HG03175 (cell line): ENCODE measurements at regions not wholly inside any gene's neighbourhood (a gene's known extent, or its start where the extent isn't known, plus 50 kb on each side); places are given as distances from the start of the nearest gene placed in this dataset.
"Not testable (repeated sequence)": the region's sequence is repeated elsewhere in the genome, so short reads cannot be mapped to it uniquely, and the experiment has no call there.

Experiments used
- ATAC-seq: cut with Tn5 transposase; IDR thresholded peaks from one replicate; pipeline ENCODE4 v1.9.1; 2021; ENCODE audit warnings: mild to moderate bottlenecking, moderate library complexity; ENCODE audit not compliant: unreplicated experiment

- ATAC-seq, result no peak
Observed at GRCh38 chrX:139201924-139202323, 328.6 kb upstream of the F9 start.

DNA sequence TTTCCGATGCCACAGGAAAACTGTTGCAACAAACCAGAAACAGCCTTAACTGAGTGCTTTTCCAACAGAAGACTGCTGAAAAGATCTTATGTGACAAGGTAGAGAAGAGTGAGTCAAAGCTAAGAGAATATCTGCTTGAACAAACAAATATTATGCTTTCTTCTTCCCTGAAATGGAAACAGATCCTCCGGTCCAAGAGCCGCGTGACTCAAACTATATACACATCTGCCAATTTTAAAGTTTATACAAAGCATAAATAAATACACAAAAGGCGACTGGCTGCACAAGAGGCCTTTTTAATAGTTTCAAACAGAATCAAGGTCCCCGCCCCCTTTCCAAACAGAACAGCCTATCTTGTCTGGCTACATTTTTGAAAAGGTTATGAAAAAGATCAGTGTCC, 329.7 kb upstream of the F9 start:
- ATAC-seq, result no peak

- no peak for ATAC-seq
Observed at GRCh38 chrX:139200346-139200745, 330.2 kb upstream of the F9 start.

DNA sequence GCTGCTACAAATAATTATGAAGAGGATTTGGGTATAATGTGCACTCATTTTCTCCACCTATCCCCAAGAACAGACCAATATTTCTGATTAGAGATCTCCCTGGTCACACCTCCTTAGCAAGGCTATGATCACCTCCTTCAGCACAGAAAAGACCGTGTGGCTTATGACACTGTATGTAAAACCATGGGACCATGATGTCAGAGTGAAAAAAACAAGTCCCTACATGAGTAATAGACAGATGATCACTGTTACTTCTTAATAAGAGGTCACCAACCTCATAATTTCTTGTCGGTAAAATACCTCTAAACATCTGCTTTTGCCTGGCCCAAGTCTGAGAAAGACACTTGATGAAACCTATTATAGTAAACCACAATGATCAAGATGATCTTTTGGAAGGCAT, 330.6 kb upstream of the F9 start:
- no peak for ATAC-seq

- no peak for ATAC-seq
Observed at GRCh38 chrX:139198936-139199335, 331.6 kb upstream of the F9 start.

DNA sequence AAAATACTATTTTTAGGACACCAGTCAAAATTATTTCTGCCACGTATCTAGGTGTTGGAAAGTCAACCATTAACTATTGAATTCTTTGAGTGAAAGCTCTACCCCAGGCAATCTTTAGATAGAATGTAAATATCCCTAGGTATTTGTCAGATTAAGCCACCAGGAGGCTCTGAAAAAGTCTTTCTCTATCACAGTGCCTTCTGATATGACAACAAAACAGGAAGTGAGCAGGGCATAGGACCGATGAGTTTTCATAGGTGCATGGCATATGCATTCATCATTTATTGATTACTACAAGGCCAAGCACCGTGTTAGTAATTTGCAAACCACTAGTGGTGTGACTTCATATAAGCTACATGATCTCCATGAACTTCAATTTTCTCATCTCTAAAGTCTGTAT, 333.6 kb upstream of the F9 start:
- ATAC-seq, result no peak

DNA sequence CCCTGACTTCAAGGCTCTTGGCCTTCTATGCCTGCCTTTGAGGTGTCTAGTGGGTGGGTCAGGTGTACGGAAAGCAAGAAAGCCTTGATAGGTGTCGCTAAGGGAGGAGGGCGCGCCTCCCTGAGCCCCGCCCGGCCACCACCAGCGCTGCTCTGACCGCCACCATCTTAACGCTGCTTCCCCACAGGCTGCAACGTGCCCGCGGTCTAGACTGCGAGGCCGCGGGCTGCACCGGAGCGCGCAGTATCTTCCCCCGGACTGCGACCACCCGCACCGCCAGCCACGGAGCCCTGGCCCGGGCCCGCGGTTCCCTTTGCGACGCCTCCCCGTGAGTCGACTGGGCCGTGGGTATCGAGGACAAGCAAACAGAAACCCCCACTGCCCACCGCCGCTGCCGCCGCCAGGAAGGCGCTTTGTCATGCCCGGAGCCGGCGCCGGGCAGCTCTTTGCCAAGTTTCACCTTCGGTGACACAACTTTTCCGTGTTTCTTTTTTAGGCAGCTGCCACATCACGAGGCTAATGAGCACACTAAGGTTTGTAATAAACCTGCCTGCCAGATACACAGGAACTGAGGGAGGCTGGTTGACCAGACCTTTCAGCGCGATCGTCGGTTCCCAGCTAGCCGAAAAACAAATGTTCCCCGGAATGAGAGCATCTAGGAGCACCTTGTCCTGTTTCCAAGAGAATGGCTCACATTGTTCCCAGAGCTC, 335.8 kb upstream of the F9 start:
- ATAC-seq, result no peak

DNA sequence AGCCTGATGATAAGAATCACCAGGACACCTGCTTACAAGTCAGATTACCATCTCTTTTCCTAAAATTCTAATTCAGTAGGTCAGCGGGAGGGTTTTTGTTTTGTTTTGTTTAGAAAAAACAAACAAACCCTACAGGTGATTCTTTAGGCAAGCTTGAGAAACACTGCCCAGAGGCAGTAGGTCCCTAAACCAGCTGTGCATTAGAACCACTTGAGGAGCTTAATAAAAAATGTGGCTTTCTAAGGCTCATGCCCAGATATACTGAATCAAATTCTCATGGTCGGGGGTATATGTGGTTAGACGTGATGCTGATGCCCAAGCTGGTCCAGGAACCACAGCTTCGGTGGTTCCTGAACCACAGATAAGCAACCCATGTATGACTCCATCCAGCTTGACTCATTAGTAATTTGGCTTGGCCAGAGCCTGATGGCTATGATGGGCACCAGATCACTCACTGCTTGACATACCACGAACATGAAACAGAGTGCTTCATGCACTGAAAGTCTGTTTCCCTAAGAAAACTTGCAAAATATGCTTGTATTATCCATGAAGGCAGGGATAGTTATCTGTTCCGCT, 338.1 kb upstream of the F9 start:
- ATAC-seq, result no peak

- ATAC-seq, result no peak
Observed at GRCh38 chrX:139191746-139192385, 338.7 kb upstream of the F9 start.

GRCh38 chrX:139191286-139191685, 339.3 kb upstream of the F9 start:
- no peak for ATAC-seq

- no peak for ATAC-seq
Observed at GRCh38 chrX:139187738-139188137, 342.8 kb upstream of the F9 start.

DNA sequence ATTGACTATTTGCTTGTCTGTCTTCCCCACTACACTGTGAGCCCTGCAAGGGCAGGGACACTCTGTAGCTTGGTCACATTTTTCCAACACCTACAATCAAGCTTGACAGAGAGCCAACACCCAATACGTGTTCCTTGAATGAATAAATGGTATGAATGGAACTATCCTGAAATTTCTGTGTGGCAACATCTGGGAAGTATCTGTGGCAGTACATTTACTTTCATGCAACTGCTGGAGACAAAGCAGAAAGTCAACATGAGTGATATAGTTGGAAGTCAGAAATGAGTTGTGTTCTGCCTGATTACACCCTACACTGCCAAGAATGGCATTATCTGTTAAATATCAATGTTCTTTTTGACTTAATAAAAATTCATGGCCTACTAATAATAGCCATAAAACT, 343.5 kb upstream of the F9 start:
- no peak for ATAC-seq

DNA sequence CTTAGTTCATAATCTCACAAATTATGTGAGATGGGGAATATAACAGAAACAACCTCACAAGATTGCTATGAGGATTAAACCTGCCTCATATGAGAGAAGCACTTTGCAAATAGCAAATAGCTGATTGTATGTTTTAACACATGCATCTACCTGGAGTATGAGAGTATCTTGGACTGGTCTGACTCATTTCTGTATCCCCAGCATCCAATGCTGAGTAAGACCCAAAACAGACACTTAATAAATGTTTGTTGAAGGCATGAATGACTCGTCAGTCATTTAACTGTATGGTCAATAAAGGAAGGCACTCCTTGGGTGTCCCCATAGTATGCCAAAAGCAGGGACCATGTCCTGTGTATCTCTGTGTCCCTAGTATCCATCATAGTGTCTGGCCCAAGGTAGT, 350.9 kb upstream of the F9 start:
- peak; percentile 87 for ATAC-seq

DNA sequence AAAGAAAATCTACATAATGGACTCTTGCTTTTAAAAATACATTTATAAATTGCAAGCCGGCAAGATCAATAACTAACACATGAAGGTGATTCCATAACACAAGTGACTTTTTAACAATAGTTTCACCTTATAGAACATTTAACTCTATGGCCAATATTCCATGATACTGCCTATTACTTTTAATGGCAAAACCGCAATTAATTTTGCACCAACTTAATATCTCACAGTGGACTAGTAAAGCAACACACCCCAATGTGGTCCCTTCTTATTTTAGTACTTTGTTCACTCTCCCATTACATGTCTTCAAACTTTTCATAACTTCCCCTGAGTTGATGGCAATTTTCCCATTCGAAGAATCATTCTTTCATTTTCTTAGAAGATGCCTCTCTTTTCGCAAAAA, 351.6 kb upstream of the F9 start:
- no peak for ATAC-seq

DNA sequence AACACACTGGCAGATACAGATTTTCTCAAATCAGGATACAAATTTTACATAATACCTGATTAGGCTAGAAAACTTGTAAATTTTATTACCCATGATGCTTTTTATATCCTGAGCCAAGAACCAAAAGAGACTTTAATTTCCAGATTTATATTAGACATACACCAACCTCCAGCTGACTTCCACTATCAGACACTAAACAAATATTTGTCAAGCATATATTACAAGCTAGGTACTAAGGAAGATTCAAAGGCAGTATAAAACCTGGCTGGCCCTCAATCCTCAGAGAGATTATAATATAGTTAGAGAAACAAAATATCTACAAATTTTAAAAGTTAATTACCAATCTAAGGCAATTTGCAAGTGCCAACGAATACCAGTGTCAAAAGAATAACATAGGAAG, 357.8 kb upstream of the F9 start:
- ATAC-seq, result no peak

DNA sequence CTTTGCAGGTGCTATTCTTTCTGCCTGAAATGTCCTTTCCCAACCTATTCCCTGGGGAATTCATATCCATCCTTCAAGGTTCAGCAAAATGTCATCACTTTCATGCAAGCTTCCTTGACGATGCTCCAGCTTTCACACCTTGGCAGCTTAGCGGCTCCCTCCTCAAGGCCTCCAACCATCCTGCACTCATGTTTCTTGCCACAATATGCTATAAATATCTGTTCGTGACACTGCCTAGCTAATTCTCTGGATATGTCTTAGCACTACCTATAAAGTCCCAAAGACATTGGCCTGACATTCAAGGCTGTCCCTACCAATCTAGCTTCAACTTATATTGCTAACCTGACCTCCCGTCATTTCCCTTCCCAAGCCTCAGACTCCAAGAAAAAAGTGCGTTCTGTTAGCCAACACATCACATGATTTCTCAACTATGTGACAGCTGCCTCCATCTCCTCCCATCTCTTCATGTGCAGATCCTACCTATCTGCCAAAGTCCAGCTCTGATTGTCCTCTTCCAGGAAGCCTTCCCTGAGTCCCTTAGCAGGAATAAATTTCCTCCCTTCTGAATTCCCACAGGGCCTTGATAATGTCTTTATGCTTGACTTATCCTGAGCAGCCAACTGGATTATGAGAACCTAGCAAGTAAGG, 359.9 kb upstream of the F9 start:
- ATAC-seq, result no peak

DNA sequence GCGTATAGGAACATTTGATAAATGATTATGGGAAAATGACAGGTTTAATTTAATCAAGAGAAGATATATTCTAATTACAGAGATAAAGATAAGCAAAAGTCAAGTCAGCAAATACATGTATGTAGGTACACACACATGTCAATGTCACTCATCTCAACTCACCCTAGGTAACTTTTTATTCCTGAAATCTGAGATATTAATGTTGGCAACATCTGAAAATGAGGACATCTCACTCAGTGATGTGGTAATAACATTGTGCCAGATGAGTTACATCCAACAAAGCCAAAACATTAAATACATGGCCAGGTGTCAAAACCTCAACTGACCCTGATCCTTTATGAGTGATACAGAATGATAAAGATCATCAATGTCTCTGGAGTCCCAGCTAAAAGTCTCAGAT, 363.3 kb upstream of the F9 start:
- no peak for ATAC-seq

DNA sequence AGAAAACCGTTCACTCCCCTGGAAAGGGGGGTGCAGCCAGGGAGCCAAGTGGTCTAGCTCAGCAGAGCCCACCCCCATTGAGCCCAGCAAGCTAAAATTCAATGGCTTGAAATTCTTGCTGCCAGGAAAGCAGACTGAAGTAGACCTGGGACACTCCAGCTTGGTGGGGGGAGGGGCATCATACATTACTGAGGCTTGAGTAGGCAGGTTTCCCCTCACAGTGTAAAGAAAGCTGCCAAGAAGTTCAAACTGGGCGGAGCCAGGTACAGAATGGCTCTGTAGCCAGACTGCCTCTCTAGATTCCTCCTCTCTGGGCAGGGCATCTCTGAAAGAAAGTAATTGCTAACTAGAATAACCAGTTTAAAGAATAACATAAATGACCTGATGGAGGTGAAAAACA, 372.3 kb upstream of the F9 start:
- ATAC-seq, result no peak

- ATAC-seq, result no peak
Observed at GRCh38 chrX:139156356-139156755, 374.2 kb upstream of the F9 start.

DNA sequence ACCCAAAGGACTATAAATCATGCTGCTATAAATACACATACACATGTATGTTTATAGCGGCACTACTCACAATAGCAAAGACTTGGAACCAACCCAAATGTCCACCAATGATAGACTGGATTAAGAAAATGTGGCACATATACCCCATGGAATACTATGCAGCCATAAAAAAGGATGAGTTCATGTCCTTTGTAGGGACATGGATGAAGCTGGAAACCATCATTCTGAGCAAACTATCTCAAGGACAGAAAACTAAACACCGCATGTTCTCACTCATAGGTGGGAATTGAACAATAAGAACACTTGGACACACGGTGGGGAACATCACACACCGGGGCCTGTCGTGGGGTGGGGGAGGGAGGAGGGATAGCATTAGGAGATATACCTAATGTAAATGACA, 383.9 kb upstream of the F9 start:
- ATAC-seq, result not testable (repeated sequence)

- no peak for ATAC-seq
Observed at GRCh38 chrX:139141370-139141769, 389.2 kb upstream of the F9 start.

DNA sequence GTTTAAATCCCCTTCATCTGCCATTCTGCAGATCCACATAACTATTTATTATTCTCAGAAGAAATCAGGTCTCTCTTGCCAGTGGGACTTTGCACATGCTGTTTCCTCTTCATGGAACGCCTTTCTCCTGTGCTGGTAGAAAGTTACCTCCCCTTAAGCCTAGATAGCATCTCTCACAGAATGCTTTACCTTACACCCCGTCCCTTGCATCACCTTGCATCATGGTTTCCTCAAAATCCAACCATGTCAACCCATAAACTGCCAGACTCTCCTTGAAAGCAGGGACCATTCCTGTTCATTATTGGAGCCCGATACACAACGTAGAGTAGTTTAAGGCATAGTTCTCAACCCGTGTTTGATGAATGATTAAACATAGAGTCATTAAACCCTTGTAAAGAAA, 396.2 kb upstream of the F9 start:
- no peak for ATAC-seq
